ENCODE measurements at regions not wholly inside any gene's neighbourhood (a gene's known extent, or its start where the extent isn't known, plus 50 kb on each side); places are given as distances from the start of the nearest gene placed in this dataset.
A peak's percentile ranks its signal among the peaks of the same experiment; 100 is the strongest.
"Not testable (repeated sequence)": the region's sequence is repeated elsewhere in the genome, so short reads cannot be mapped to it uniquely, and the experiment has no call there.

GRCh38 chr6:116997496-116997895 lies 120.5 kb downstream of the RFX6 start:
- FAIRE-seq (no peak), DNase-seq (ENCODE audit: insufficient read length, low spot score) (no peak)
- TF ChIP-seq CTCF (IDR thresholded peaks at IDR 0.05; ENCODE audit: insufficient read depth, missing control alignments): no peak

DNA sequence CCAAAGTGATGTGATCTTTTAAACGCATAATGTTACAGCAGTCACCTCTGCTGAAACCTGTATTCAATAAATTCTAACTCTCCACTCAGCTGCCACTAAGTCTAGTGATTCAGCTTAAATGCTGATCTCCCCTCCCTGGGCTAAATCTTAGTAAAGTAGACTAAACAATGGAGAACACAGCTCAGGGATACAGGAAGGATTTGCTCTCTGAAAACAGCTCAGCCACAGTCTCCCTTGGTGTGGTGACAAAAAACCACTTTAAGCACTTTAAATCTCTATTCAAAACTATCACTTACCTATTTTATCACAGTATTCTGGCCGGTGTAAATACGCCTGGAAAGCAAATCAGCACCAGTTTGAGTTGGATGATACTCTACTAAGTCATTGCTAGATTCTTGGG lies 130.6 kb downstream of the RFX6 start:
- no peak for FAIRE-seq
- DNase-seq (ENCODE audit: insufficient read length, low spot score): peak; percentile 12
- no peak for TF ChIP-seq CTCF (IDR thresholded peaks at IDR 0.05; ENCODE audit: insufficient read depth, missing control alignments)

- TF ChIP-seq CTCF (IDR thresholded peaks at IDR 0.05; ENCODE audit: insufficient read depth, missing control alignments): no peak
- no peak for FAIRE-seq
- no peak for DNase-seq (ENCODE audit: insufficient read length, low spot score)
Measured at GRCh38 chr6:117008618-117009017, 131.6 kb downstream of the RFX6 start.

- FAIRE-seq; DNase-seq (ENCODE audit: insufficient read length, low spot score): not testable (repeated sequence)
Measured at GRCh38 chr6:117014641-117015473, 137.8 kb downstream of the RFX6 start.

DNA sequence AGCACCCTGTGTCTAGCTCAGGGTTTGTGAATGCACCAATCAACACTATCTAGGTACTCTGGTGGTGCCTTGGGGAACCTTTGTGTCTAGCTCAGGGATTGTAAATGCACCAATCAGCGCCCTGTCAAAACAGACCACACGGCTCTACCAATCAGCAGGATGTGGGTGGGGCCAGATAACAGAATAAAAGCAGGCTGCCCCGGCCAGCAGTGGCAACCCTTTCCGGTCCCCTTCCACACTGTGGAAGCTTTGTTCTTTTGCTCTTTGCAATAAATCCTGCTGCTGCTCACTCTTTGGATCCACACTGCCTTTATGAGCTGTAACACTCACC lies 138.4 kb downstream of the RFX6 start:
- not testable (repeated sequence) for FAIRE-seq

GRCh38 chr6:117018771-117019170 lies 141.7 kb downstream of the RFX6 start:
- TF ChIP-seq CTCF (IDR thresholded peaks at IDR 0.05; ENCODE audit: insufficient read depth, missing control alignments): no peak
- FAIRE-seq (no peak), DNase-seq (ENCODE audit: insufficient read length, low spot score) (no peak)

More for the DNA sequence above, 138.4 kb downstream of the RFX6 start:
- DNase-seq (ENCODE audit: insufficient read length, low spot score): not testable (repeated sequence)

DNA sequence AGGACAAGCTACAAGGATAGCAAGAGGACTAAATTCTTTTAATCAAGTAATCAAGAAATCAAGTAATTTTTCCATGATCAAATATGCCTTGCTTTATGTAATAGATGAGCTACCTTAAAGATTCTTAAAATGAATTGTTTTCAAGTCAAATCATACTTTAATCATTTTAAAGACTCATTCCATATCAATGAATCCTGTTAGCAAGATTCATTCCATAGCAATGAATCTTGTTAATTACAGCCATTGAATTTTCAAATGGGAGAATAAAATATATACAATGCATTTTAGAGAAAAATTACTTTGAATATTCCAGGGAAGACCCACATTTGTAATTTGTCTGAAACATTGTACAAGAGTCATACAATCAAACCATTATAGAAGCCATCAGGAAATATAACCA lies 145.7 kb downstream of the RFX6 start:
- DNase-seq (ENCODE audit: insufficient read length, low spot score): no peak
- no peak for FAIRE-seq
- TF ChIP-seq CTCF (IDR thresholded peaks at IDR 0.05; ENCODE audit: insufficient read depth, missing control alignments): no peak

DNA sequence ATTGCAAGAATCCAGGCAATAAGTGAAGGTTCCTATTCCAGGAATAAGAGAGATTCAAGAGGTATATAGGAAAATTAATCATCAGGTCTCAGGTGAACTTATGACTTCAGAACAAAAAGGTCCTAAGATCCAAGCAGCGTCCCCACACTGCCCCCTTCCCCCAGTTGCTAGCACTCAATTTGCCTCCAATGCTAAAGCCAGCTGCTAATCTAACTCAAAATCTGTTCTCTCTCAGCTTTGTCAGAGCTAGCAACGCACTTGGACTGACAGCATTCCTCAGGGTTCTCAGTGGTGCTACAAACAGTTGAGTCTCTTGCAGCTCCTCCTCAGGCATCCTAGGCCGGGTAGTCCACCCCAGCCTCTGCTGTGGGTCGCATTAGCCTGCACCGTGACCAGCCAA lies 148.3 kb downstream of the RFX6 start:
- FAIRE-seq (no peak), DNase-seq (ENCODE audit: insufficient read length, low spot score) (no peak)
- TF ChIP-seq CTCF (IDR thresholded peaks at IDR 0.05; ENCODE audit: insufficient read depth, missing control alignments): no peak

All from D721Med (cell line).